ENCODE measurements at regions not wholly inside any gene's neighbourhood (a gene's known extent, or its start where the extent isn't known, plus 50 kb on each side); places are given as distances from the start of the nearest gene placed in this dataset.

- TF ChIP-seq ELF4 (CRISPR knock-in tag; IDR thresholded peaks at IDR 0.05; ENCODE audit: low read depth): no peak
- no peak for TF ChIP-seq FOXK1 (CRISPR knock-in tag; IDR thresholded peaks at IDR 0.05)
- no peak for TF ChIP-seq ARID4B (CRISPR knock-in tag; IDR thresholded peaks at IDR 0.05; ENCODE audit: borderline replicate concordance)
- TF ChIP-seq MXD4 (CRISPR knock-in tag; IDR thresholded peaks at IDR 0.05; ENCODE audit: borderline replicate concordance): no peak
- TF ChIP-seq CBFB (CRISPR knock-in tag; IDR thresholded peaks at IDR 0.05; ENCODE audit: low read depth): no peak
- no peak for TF ChIP-seq NR3C1 (CRISPR knock-in tag; conservative IDR thresholded peaks at IDR 0.05; ENCODE audit: low read depth)
Observed at GRCh38 chr7:18434171-18434570, 61.4 kb upstream of the HDAC9 start (continued).

GRCh38 chr7:18437101-18437500, 58.4 kb upstream of the HDAC9 start:
- TF ChIP-seq ARID4B (CRISPR knock-in tag; IDR thresholded peaks at IDR 0.05; ENCODE audit: borderline replicate concordance) (no peak), ERG (CRISPR knock-in tag; IDR thresholded peaks at IDR 0.05) (no peak), ATF1 (CRISPR knock-in tag; IDR thresholded peaks at IDR 0.05) (no peak), ZNF281 (CRISPR knock-in tag; IDR thresholded peaks at IDR 0.05) (no peak), FOXP4 (CRISPR knock-in tag; IDR thresholded peaks at IDR 0.05) (no peak), ZMAT4 (CRISPR knock-in tag; IDR thresholded peaks at IDR 0.05) (no peak)
- Mint-ChIP-seq H3K4me3 (no peak overlapping the region), H3K27ac (no peak overlapping the region), H3K4me1 (peaks cover 5% of the 10 kb centered on the region), H3K9me3 (no peaks in the 10 kb centered on the region), H3K36me3 (no peaks in the 10 kb centered on the region), H3K27me3 (ENCODE audit: low read depth) (no peaks in the 10 kb centered on the region)
- DNase-seq (ENCODE audit: low spot score) (no peak), ATAC-seq (no peak)
- ChIA-PET CTCF (no interaction called here), POLR2A (no interaction called here)
